CD14-positive monocyte (primary cell): ENCODE measurements at regions not wholly inside any gene's neighbourhood (a gene's known extent, or its start where the extent isn't known, plus 50 kb on each side); places are given as distances from the start of the nearest gene placed in this dataset.

ENCODE experiments used
- DNase-seq, 3 donors: peaks; one replicate each; pipeline ENCODE4 v3.0.0-alpha.2; 2011 to 2022
- H2AFZ ChIP-seq: 2 replicates; pipeline ENCODE4 v1.6.0; 2012; ENCODE audit warnings: mild to moderate bottlenecking, low read depth, low read length, inconsistent platforms; ENCODE audit not compliant: insufficient read depth, poor library complexity, severe bottlenecking
- H3K27ac ChIP-seq, 2 donors: 1 replicate in 1 of 2; 2 replicates in 1 of 2; pipeline ENCODE4 v1.5.1; 2012 to 2013; ENCODE audit warnings: low read length in 2 of 2, control low read depth in 1 of 2, inconsistent platforms in 1 of 2, low read depth in 1 of 2, mild to moderate bottlenecking in 1 of 2
- H3K27me3 ChIP-seq, 2 donors: one replicate each; pipeline versions ENCODE4 v1.6.0 to v1.6.1; 2011 to 2013; ENCODE audit warnings: low read length in 2 of 2; ENCODE audit not compliant: control insufficient read depth in 2 of 2, insufficient read depth in 2 of 2
- H3K36me3 ChIP-seq, 2 donors: replicated peaks in 1 of 2; 1 replicate in 1 of 2; 2 replicates in 1 of 2; pipeline versions ENCODE4 v1.5.1 to v1.6.1; 2012 to 2013; ENCODE audit warnings: low read length in 2 of 2, control low read depth in 1 of 2, inconsistent platforms in 1 of 2, mild to moderate bottlenecking in 1 of 2; ENCODE audit not compliant: insufficient read depth in 2 of 2, control insufficient read depth in 1 of 2
- H3K4me1 ChIP-seq, 2 donors: 1 replicate in 1 of 2; 2 replicates in 1 of 2; pipeline versions ENCODE4 v1.5.1 to v1.6.1; 2012 to 2013; ENCODE audit warnings: low read length in 2 of 2, control low read depth in 1 of 2, inconsistent platforms in 1 of 2, mild to moderate bottlenecking in 1 of 2, moderate library complexity in 1 of 2; ENCODE audit not compliant: insufficient read depth in 2 of 2, control insufficient read depth in 1 of 2
- H3K4me2 ChIP-seq: replicated peaks from 2 replicates; pipeline ENCODE3; 2012; ENCODE audit warnings: low read length, moderate library complexity, mild to moderate bottlenecking; ENCODE audit not compliant: poor library complexity, severe bottlenecking; ENCODE audit errors: extremely low read depth
- H3K4me3 ChIP-seq, 3 experiments: fragments of 200-600 bp in 1 of 3; sonication (generic) in 1 of 3; replicated peaks in 1 of 3; 1 replicate in 2 of 3; 2 replicates in 1 of 3; pipeline ENCODE4 v1.5.1; 2011 to 2013; ENCODE audit warnings: low read length in 3 of 3, mild to moderate bottlenecking in 3 of 3, control low read depth in 2 of 3, low read depth in 2 of 3, inconsistent platforms in 1 of 3, moderate library complexity in 1 of 3
- H3K79me2 ChIP-seq: 2 replicates; pipeline ENCODE4 v1.6.0; 2012; ENCODE audit warnings: mild to moderate bottlenecking, control low read depth, inconsistent platforms, low read length, moderate library complexity; ENCODE audit not compliant: insufficient read depth
- H3K9ac ChIP-seq: 2 replicates; pipeline ENCODE4 v1.6.0; 2017; ENCODE audit warnings: low read length, mild to moderate bottlenecking; ENCODE audit not compliant: insufficient read depth, poor library complexity, severe bottlenecking
- H3K9me3 ChIP-seq, 2 donors: replicated peaks in 1 of 2; 1 replicate in 1 of 2; 2 replicates in 1 of 2; pipeline versions ENCODE4 v1.5.1 to v1.6.1; 2012 to 2013; ENCODE audit warnings: low read length in 2 of 2, control low read depth in 1 of 2; ENCODE audit not compliant: control insufficient read depth in 1 of 2, insufficient read depth in 1 of 2
- H4K20me1 ChIP-seq: 2 replicates; pipeline ENCODE4 v1.6.0; 2012; ENCODE audit warnings: mild to moderate bottlenecking, low read length, control low read depth, moderate library complexity; ENCODE audit not compliant: insufficient read depth
- H3K27ac Mint-ChIP-seq, 7 donors: one replicate each; pipeline ENCODE4 v1.8.0; 2020; ENCODE audit warnings: mild to moderate bottlenecking in 7 of 7, mixed read lengths in 7 of 7, moderate library complexity in 6 of 7, inconsistent platforms in 2 of 7
- H3K27me3 Mint-ChIP-seq, 3 donors: one replicate each; pipeline ENCODE4 v1.8.0; 2021 to 2022; ENCODE audit warnings: low read depth in 3 of 3, mild to moderate bottlenecking in 3 of 3, mixed read lengths in 3 of 3, moderate library complexity in 3 of 3, inconsistent platforms in 1 of 3
- H3K36me3 Mint-ChIP-seq, 2 donors: one replicate each; pipeline ENCODE4 v1.8.0; 2020; ENCODE audit warnings: mixed read lengths in 2 of 2, inconsistent platforms in 1 of 2, mild to moderate bottlenecking in 1 of 2
- H3K4me1 Mint-ChIP-seq: one replicate; pipeline ENCODE4 v1.8.0; 2020; ENCODE audit warnings: mild to moderate bottlenecking, mixed read lengths
- H3K4me3 Mint-ChIP-seq, 2 donors: one replicate each; pipeline ENCODE4 v1.8.0; 2020; ENCODE audit warnings: mild to moderate bottlenecking in 2 of 2, mixed read lengths in 2 of 2, moderate library complexity in 1 of 2
- H3K9me3 Mint-ChIP-seq, 7 donors: one replicate each; pipeline ENCODE4 v1.8.0; 2020 to 2022; ENCODE audit warnings: mixed read lengths in 7 of 7, mild to moderate bottlenecking in 6 of 7, moderate library complexity in 6 of 7, inconsistent platforms in 2 of 7
- CTCF ChIP-seq: fragments of 200-600 bp; IDR thresholded peaks from one replicate; pipeline ENCODE4 v1.8.0; 2022; ENCODE audit warnings: antibody characterized with exemption, mild to moderate bottlenecking
- WGBS: methylation state at CpG from one replicate; pipeline ENCODE4 v1.1.5; 2013; ENCODE audit warnings: missing lambda C conversion rate; ENCODE audit not compliant: insufficient coverage; 5-methylcytosine and 5-hydroxymethylcytosine counted together
- intact Hi-C, 2 donors: fragments of 100-400 bp; cut with micrococcal nuclease; formaldehyde crosslinking; loops; one replicate each; pipeline versions ENCODE4 v1.15.0 to v1.15.1; 2023

DNA sequence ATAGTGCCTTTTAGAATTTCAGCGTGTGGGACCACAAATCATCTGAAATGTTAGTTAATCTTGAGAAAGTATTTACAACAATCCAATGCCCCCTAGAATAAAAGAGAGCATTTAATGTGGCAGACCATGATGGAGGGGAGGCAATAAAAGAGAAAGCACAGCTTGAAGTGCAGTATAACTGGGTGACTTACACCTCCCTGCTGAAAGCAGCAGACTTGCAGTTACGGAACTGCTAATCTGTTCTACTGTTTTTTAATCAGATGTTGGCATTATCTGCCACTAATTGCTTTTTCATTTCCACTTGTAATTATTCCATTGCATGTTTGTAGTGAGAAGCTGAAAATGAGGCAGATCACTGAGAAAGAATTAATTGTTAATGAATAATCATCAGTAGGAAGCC lies 130.5 kb upstream of the ITGA4 start:
- Histone ChIP-seq H3K27me3 (no peaks in the 10 kb centered on the region), H4K20me1 (no peaks in the 10 kb centered on the region), H3K36me3 (no peaks in the 10 kb centered on the region), H3K79me2 (no peaks in the 10 kb centered on the region), H3K27ac (no peak overlapping the region), H3K4me2 (no peak overlapping the region), H2AFZ (no peak overlapping the region), H3K4me1 (no peaks in the 10 kb centered on the region), H3K9ac (no peak overlapping the region), H3K4me3 (no peak overlapping the region), H3K9me3 (no peaks in the 10 kb centered on the region)
- H3K27me3 Mint-ChIP-seq, result peaks cover 0 to 2% (median 0%) of the 10 kb centered on the region in 3 donors
- H3K36me3 Mint-ChIP-seq, result no peaks in the 10 kb centered on the region
- H3K4me1 Mint-ChIP-seq, result no peaks in the 10 kb centered on the region
- no peak overlapping the region for H3K27ac Mint-ChIP-seq
- TF ChIP-seq CTCF, result no peak
- WGBS, result no CpG with 5 or more reads among the region's 2 CpGs
- H3K4me3 Mint-ChIP-seq, result no peak overlapping the region
- intact Hi-C loops, result no loop called here
- no peak for DNase-seq
- H3K9me3 Mint-ChIP-seq, result peaks cover 0 to 10% (median 0%) of the 10 kb centered on the region in 7 donors

DNA sequence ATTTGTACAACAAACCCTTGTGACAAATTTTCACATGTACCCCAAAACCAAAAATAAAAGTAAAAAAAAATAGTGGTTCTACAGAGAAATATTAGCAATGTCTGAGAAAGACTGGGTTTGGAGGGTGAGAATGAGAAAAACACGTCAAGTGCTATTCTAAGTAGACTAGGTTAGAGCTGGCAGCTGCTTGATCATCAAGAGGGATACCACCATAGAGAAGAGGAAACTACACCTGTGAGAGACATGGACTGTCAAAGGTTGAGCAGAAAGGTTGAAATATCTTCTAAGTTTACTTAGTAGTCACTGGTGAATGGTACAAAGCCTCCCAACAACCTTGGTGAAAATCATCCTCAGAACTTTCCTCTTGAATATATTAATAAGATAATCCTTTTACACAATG lies 126.9 kb upstream of the ITGA4 start:
- H3K27ac ChIP-seq, result no peak overlapping the region
- no peak overlapping the region for H3K4me3 ChIP-seq
- H2AFZ ChIP-seq, result no peak overlapping the region
- no peaks in the 10 kb centered on the region for H3K4me1 Mint-ChIP-seq
- TF ChIP-seq CTCF, result no peak
- peaks cover 0 to 7% (median 1%) of the 10 kb centered on the region in 3 donors for H3K27me3 Mint-ChIP-seq
- H3K9me3 Mint-ChIP-seq, result peaks cover 0 to 10% (median 0%) of the 10 kb centered on the region in 7 donors
- H3K4me1 ChIP-seq, result no peaks in the 10 kb centered on the region
- H3K27ac Mint-ChIP-seq, result no peak overlapping the region
- WGBS, result 86% methylated on average over 1 of the region's 1 CpG
- intact Hi-C loops, result no loop called here
- H3K36me3 Mint-ChIP-seq, result no peaks in the 10 kb centered on the region
- no peaks in the 10 kb centered on the region for H3K79me2 ChIP-seq
- H3K27me3 ChIP-seq, result no peaks in the 10 kb centered on the region
- no peak overlapping the region for H3K9ac ChIP-seq
- no peak overlapping the region for H3K4me2 ChIP-seq
- no peak overlapping the region for H3K4me3 Mint-ChIP-seq
- no peaks in the 10 kb centered on the region for H3K9me3 ChIP-seq
- H3K36me3 ChIP-seq, result no peaks in the 10 kb centered on the region
- no peaks in the 10 kb centered on the region for H4K20me1 ChIP-seq
- no peak for DNase-seq
